NCI-H460 (cell line): ENCODE measurements at regions not wholly inside any gene's neighbourhood (a gene's known extent, or its start where the extent isn't known, plus 50 kb on each side); places are given as distances from the start of the nearest gene placed in this dataset.
"Not testable (repeated sequence)": the region's sequence is repeated elsewhere in the genome, so short reads cannot be mapped to it uniquely, and the experiment has no call there.

Source experiments
- DNase-seq: peaks from one replicate; pipeline ENCODE4 v3.0.0-alpha.2; 2016; ENCODE audit warnings: low read depth; ENCODE audit errors: extremely low read depth

DNA sequence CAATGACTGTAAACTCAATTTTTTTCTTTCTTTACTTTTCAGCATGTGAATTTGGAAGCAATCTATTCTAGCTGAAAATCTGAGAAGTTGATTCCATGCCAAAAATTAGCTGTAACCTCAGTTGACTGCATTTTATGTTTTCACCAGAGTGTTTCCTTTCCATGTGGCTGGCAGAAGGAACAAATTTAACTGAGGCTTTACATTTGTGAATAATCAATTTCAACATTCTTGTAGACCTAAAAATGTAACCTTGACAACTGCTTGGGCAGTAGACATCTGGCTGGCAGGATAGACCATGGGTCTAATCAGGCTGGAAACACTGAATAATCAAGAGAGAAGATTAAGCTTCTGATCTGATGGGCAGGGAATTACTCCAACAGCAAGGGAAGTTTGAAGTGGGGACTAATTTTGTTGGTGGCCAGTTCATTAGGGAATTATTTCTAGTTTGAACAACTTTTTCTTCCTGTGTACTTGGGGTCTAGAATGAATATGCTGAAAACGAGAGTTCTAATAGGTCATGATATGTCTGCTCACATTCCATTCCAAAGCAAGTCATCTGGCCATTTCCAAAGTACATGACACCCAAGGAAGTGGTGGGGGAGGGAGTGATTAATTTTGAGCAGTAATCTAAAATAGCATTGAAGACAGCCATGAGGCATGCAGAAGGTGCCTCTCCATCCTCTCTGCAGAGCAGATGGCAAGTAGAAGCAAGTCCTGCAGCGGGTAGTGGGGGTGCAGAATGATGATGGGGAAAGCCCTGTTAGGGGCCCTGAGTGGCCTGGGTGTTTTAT is 68.2 kb downstream of the ATP23 start:
- DNase-seq = no peak

DNA sequence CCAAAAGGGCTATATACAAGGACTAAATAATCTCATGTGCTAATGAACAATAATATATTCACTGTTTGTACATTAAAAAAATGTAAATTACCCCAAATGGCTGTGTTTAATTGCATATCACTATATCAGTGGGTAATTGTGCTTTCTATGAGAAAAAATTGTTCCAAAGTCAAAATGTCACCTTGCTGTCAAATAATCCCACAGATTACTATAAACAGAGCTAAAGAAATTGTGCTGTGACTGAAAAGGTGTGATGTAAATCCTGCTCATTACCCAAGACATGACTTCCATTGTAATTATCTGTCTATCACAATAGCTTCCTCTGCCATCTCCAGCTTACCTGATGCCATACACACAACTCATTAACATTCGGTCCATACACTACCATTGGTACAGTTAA is 70.3 kb downstream of the ATP23 start:
- DNase-seq = no peak

GRCh38 chr12:58022379-58023020 is 81.1 kb downstream of the ATP23 start:
- DNase-seq = not testable (repeated sequence)

DNA sequence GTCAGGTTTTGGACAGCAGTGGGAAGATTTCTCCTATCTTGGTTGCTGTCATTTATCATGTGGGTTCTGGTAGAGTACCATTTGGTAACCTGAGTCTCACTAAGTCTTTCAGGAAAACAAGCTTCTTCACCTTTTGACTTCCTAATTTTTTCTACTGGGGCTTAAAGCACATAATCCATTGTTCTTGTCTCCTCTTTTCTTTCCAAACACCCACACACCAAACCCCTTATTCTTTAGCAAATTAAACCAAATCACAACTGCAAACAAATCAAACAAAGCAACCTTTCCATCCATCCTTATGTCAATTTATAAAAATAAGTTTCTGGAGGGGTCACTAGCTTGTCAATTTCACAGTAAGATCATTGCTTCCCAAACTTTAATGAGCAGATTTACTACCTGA is 84.1 kb downstream of the ATP23 start:
- no peak for DNase-seq

DNA sequence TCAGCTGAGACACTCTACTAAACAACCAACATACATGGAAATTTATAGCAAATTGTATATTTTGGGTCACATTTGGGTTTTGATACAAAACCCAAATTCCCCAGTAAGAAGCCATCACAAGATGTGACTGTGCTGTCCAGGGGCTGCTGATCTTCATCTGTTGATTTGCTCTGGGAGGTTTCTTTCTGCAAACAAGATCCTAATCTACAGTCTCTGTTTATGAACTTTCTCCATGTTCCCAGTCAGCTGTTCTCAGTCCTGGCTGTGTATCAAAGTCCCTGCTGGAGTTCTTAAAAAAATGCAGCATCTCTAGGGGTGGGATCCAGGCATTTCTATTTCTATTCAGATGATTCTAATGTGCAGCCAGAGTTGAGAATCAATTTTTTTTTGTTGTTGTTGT is 85.1 kb downstream of the ATP23 start:
- DNase-seq = no peak

GRCh38 chr12:58026897-58027891 is 85.8 kb downstream of the ATP23 start:
- no peak for DNase-seq

GRCh38 chr12:58028294-58028693 is 86.9 kb downstream of the ATP23 start:
- DNase-seq = no peak

DNA sequence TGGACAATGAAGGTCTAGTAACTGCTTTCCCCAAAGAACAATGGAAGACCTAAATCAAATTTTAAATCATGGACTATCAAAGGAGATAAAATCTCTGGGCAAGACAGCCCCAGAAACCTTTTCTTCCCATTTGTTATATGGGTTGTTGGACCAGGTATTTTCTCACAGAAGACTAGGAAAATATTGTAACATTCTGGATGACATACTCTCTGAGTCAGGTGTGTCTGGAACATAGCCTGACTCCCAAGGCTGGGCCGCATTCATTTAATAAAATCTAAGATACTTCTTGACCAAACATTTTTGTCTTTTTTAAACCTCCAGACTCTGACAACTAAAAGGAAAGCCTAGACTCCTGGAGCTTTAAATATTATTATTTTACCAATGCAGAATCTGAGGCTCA is 87.9 kb downstream of the ATP23 start:
- DNase-seq = no peak

DNA sequence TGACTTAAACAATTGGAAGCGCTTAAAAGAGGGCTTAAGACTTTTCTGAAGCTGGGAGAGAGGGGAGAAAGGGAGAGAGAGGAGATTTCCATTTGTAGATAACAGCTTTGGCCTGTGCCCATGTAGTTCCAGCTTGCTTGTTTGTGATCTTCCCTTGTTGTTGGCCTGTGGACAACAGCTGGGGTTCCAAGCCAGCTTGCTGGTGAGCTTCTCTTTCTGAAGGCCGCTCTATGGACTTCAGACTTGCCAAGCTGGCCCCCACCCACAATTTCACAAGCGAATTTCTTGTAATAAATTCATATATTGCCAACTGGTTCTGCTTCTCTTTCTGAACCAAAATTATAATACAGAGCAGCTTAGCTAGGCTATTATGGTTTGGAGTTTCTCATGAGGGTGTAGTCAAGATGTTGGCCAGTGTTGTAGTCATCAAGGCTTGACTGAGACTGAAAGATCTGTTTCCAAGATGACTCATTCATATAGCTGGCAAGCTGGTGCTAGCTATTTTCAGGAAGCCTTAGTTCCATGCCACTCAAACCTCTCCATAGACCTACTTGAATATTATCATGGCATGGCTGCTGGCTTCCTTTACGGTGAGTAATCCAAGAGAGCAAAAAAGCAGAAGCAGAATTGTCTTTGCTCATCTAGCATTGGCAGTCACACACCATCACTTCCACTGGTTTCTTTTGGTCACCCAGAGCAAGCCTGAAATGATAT is 89.4 kb downstream of the ATP23 start:
- DNase-seq = no peak

DNA sequence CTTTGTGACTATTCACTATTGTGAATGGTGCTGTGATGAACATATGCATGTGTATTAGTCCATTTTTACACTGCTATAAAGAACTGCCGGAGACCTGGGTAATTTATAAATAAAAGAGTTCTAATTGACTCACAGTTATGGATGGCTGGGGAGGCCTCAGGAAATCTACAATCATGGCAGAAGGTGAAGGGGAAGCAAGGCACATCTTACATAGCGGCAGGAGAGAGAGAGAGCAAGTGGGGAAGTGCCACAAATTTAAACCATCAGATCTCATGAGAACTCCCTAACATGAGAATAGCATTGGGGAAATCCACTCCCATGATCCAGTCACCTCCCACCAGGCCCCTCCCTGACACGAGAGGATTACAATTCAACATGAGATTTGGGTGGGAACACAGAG is 90.8 kb downstream of the ATP23 start:
- DNase-seq = no peak

DNA sequence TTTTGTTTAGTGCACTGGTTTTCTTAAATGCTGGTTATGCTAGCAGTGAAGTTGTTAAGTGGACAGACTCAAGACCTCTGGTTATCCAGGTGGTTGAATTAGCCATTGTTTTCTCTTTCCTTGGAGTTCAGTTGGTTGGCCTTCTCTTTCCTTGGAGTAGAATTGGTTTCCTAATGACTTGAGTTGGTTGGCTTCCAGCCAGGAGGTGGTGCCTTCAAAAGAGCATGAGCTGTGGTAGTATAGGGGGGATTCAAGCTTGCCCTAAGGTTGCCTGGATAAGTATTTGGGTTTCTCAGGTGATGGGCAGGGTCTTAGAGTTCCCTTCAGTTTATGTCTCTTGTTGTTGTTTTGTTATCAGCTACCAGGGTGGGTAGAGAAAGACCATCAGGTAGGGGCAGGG is 92.5 kb downstream of the ATP23 start:
- DNase-seq = no peak

DNA sequence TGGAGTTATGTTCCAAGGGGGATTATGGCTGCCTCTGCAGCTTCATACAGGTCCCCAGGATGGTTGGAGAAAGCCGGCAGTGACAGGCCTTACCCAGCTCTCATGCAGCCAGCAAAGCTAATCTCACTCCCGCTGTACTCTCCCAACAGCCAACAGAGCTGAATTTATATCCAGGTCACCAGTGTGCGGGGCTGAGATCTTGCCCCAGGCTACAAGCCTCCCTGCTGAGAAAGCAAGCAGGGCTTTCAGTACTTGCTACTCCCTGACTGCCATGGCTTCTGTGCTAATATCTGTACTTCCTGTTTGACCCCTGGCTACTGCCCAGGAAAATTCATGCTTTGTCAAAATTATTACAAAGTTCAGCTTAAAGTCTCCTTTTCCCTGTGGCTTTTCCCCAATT is 92.9 kb downstream of the ATP23 start:
- DNase-seq = no peak

DNA sequence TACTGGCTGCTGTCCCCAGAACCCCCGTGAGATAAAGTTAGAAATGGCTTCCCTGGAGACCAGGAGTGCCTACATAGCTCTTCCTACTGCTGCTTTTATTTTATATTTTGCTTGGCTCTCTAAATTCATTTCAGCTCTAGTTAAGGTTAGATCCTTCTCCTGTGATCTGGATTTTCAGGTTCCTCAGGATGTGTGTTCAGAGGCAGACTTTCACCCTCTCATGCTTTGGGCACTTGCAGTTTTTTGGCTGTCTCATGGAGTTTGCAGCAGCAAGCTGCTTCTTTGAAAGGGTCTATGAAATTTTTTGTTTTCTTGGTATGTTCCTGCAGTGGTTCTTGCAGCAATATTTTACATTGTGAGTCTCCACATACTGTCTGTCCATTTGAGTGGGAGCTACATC is 93.3 kb downstream of the ATP23 start:
- DNase-seq = no peak

DNA sequence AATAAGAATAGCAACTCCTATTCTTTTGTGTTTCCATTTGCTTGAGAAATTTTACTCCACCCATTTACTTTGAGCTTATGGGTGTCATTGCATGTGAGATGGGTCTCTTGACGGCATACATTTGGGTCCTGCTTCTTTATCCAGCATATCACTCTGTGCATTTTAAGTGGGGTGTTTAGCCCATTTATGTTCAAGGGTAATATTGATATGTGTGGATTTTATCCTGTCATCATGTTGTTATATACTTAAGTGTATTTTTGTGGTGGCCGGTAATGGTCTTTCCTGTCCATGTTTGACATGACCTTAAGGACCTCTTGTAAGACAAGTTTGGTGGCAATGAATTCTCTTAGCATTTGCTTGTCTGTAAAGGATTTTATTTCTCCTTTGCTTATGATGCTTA is 100.1 kb downstream of the ATP23 start:
- no peak for DNase-seq

GRCh38 chr12:58044966-58045365 is 103.6 kb downstream of the ATP23 start:
- DNase-seq = no peak

DNA sequence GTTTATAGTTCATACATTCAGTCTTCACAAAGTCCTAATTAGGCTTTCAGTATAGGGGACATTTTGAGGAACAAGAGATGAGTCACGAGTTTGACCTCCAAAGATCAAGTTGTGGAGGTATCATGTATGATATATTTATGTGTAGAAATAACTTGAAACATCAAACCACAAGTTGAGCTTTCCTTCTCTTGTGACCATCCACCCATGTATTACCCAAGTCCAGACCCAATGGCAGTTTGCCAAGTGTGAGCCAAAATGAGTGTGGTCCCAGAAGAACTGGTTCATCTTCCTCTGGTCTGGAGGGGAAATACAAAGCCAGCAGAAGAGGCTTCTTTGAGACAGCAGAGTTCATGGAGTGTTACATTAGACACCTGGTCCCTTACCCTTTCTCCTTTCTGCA is 104.9 kb downstream of the ATP23 start:
- DNase-seq = no peak

- DNase-seq = no peak
These were observed 110.0 kb downstream of the ATP23 start for GRCh38 chr12:58051378-58051777.

- no peak for DNase-seq
These were observed 123.3 kb downstream of the ATP23 start for GRCh38 chr12:58064666-58065065.

- no peak for DNase-seq
These were observed 124.9 kb downstream of the ATP23 start for GRCh38 chr12:58066296-58066695.

DNA sequence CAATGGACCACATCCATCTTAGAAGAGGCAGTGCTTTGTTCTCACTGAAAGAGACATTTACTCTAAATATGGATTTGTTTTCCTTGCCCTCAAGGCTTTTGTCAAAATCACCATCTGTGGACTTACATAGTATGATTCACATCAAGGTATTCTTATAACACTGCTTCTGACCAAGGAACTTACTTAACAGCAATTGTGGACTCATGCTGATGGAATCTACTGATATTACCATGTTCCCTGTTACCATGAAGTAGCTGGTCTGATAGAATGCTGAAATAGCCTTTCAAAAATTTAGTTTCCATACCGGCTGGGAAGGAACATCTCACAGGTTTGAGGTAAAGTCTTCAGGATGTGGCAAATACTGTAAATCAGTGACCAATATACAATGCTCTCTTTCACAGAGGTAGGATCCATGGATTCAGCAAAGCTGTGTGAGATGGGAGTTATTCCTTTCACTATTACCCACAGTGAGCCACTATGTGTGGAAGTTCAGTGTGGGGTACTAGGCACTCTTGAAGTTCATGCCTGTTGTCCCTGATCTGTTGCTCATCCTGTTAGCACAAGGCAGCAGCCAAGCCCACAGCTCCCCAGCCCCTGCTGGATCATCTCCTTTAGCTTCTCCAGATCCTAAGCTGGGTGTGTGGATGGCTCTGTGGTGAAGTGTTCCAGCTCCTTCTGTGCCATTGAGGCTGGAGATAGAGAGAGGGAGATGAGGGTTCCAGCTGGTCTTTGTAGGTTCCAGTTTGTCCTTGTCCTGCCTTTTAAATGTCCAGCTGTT is 126.4 kb downstream of the ATP23 start:
- no peak for DNase-seq
